Mesodermal cell (in vitro differentiated cells): ENCODE measurements at regions not wholly inside any gene's neighbourhood (a gene's known extent, or its start where the extent isn't known, plus 50 kb on each side); places are given as distances from the start of the nearest gene placed in this dataset.

Experiments used
- H3K27ac ChIP-seq: 2 replicates; pipeline ENCODE4 v1.7.0; 2013; ENCODE audit warnings: mild to moderate bottlenecking, low read depth, low read length, moderate library complexity; ENCODE audit not compliant: severe bottlenecking
- H3K36me3 ChIP-seq: 2 replicates; pipeline ENCODE4 v1.7.1; 2013; ENCODE audit warnings: mild to moderate bottlenecking, low read length, moderate library complexity; ENCODE audit not compliant: control insufficient read depth, insufficient read depth
- H3K4me1 ChIP-seq: one replicate; pipeline ENCODE4 v1.7.1; 2013; ENCODE audit warnings: mild to moderate bottlenecking, low read length; ENCODE audit not compliant: insufficient read depth, control insufficient read depth, poor library complexity, severe bottlenecking
- H3K4me3 ChIP-seq: 2 replicates; pipeline ENCODE4 v1.7.0; 2013; ENCODE audit warnings: low read length, control low read depth, mild to moderate bottlenecking; ENCODE audit not compliant: insufficient read depth, poor library complexity, severe bottlenecking; ENCODE audit errors: extremely low read depth
- H3K9me3 ChIP-seq: 2 replicates; pipeline ENCODE4 v1.7.1; 2013; ENCODE audit warnings: mild to moderate bottlenecking, low read length, moderate library complexity; ENCODE audit not compliant: control insufficient read depth
- WGBS, 2 experiments: methylation state at CpG; one replicate each; pipeline ENCODE4 v1.1.5; 2013; ENCODE audit warnings: missing lambda C conversion rate in 2 of 2; ENCODE audit not compliant: insufficient coverage in 2 of 2; 5-methylcytosine and 5-hydroxymethylcytosine counted together

- Histone ChIP-seq H3K27ac (no peak overlapping the region), H3K4me3 (no peak overlapping the region), H3K4me1 (peaks cover 15% of the 10 kb centered on the region), H3K9me3 (no peaks in the 10 kb centered on the region), H3K36me3 (no peaks in the 10 kb centered on the region)
- WGBS, 2 experiments = 100% methylated on average over 1 of the region's 1 CpG; no CpG with 5 or more reads in 1 of the 2 experiments
These were observed 124.8 kb downstream of the BDH1 start for GRCh38 chr3:197430934-197431333.

GRCh38 chr3:197430502-197430901, 125.3 kb downstream of the BDH1 start:
- Histone ChIP-seq H3K36me3 (no peaks in the 10 kb centered on the region), H3K4me1 (peaks cover 15% of the 10 kb centered on the region), H3K27ac (no peak overlapping the region), H3K9me3 (no peaks in the 10 kb centered on the region), H3K4me3 (no peak overlapping the region)
- WGBS, 2 experiments = 88 to 95% methylated on average over 4 to 6 of the region's 7 CpGs

- Histone ChIP-seq H3K4me1 (peaks cover 15% of the 10 kb centered on the region), H3K27ac (no peak overlapping the region), H3K9me3 (no peaks in the 10 kb centered on the region), H3K36me3 (no peaks in the 10 kb centered on the region), H3K4me3 (no peak overlapping the region)
- WGBS, 2 experiments = 88 to 95% methylated on average over 6 of the region's 7 CpGs
These were observed 126.8 kb downstream of the BDH1 start for GRCh38 chr3:197428952-197429351.

- no peaks in the 10 kb centered on the region for H3K9me3 ChIP-seq
- H3K4me3 ChIP-seq = no peak overlapping the region
- 75 to 78% methylated on average over 5 to 6 of the region's 10 CpGs for whole genome bisulfite sequencing, 2 experiments
- H3K36me3 ChIP-seq = no peaks in the 10 kb centered on the region
- peaks cover 15% of the 10 kb centered on the region for H3K4me1 ChIP-seq
- H3K27ac ChIP-seq = no peak overlapping the region
These were observed 127.5 kb downstream of the BDH1 start for GRCh38 chr3:197428117-197428801.

- WGBS, 2 experiments = 91 to 94% methylated on average over 5 of the region's 8 CpGs
- Histone ChIP-seq H3K27ac (no peak overlapping the region), H3K4me3 (no peak overlapping the region)
These were observed 128.6 kb upstream of the DLG1 start for GRCh38 chr3:197427021-197427420.

GRCh38 chr3:197426121-197426566, 127.7 kb upstream of the DLG1 start:
- H3K4me3 ChIP-seq = no peak overlapping the region
- H3K27ac ChIP-seq = no peak overlapping the region
- WGBS, 2 experiments = 96 to 99% methylated on average over 4 to 6 of the region's 6 CpGs
- peaks cover 5% of the 10 kb centered on the region for H3K4me1 ChIP-seq
- no peaks in the 10 kb centered on the region for H3K9me3 ChIP-seq
- H3K36me3 ChIP-seq = no peaks in the 10 kb centered on the region

More at GRCh38 chr3:197427021-197427420, 128.6 kb upstream of the DLG1 start:
- Histone ChIP-seq H3K36me3 (no peaks in the 10 kb centered on the region), H3K9me3 (no peaks in the 10 kb centered on the region), H3K4me1 (peaks cover 14% of the 10 kb centered on the region)

- WGBS, 2 experiments = 94 to 97% methylated on average over 11 to 12 of the region's 14 CpGs
- Histone ChIP-seq H3K27ac (no peak overlapping the region), H3K9me3 (no peaks in the 10 kb centered on the region), H3K4me3 (no peak overlapping the region), H3K4me1 (no peaks in the 10 kb centered on the region), H3K36me3 (no peaks in the 10 kb centered on the region)
These were observed 127.2 kb upstream of the DLG1 start for GRCh38 chr3:197425485-197426120.

GRCh38 chr3:197424674-197425484, 126.5 kb upstream of the DLG1 start:
- Histone ChIP-seq H3K27ac (no peak overlapping the region), H3K36me3 (no peaks in the 10 kb centered on the region), H3K4me3 (no peak overlapping the region), H3K9me3 (no peaks in the 10 kb centered on the region), H3K4me1 (no peaks in the 10 kb centered on the region)
- WGBS, 2 experiments = 90 to 92% methylated on average over 9 to 13 of the region's 14 CpGs

GRCh38 chr3:197424266-197424665, 125.9 kb upstream of the DLG1 start:
- WGBS, 2 experiments = 93% methylated on average over 9 to 10 of the region's 11 CpGs
- Histone ChIP-seq H3K36me3 (no peaks in the 10 kb centered on the region), H3K9me3 (no peaks in the 10 kb centered on the region), H3K4me3 (no peak overlapping the region), H3K27ac (no peak overlapping the region), H3K4me1 (no peaks in the 10 kb centered on the region)

GRCh38 chr3:197423376-197423775, 125.0 kb upstream of the DLG1 start:
- Histone ChIP-seq H3K9me3 (no peaks in the 10 kb centered on the region), H3K4me1 (no peaks in the 10 kb centered on the region), H3K36me3 (no peaks in the 10 kb centered on the region), H3K27ac (no peak overlapping the region), H3K4me3 (no peak overlapping the region)
- WGBS, 2 experiments = 89 to 91% methylated on average over 5 to 7 of the region's 11 CpGs
